Ectodermal cell (in vitro differentiated cells): ENCODE measurements at regions not wholly inside any gene's neighbourhood (a gene's known extent, or its start where the extent isn't known, plus 50 kb on each side); places are given as distances from the start of the nearest gene placed in this dataset.

Experiments
- H3K27ac ChIP-seq: 2 replicates; pipeline ENCODE4 v1.7.0; 2013; ENCODE audit warnings: mild to moderate bottlenecking, low read depth, low read length; ENCODE audit not compliant: insufficient read depth, poor library complexity, severe bottlenecking
- H3K27me3 ChIP-seq: 2 replicates; pipeline ENCODE4 v1.7.0; 2013; ENCODE audit warnings: mild to moderate bottlenecking, low read length; ENCODE audit not compliant: insufficient read depth, control insufficient read depth, poor library complexity, severe bottlenecking
- H3K36me3 ChIP-seq: one replicate; pipeline ENCODE4 v1.7.0; 2013; ENCODE audit warnings: low read length; ENCODE audit not compliant: control insufficient read depth, insufficient read depth
- H3K4me1 ChIP-seq: one replicate; pipeline ENCODE4 v1.7.0; 2013; ENCODE audit warnings: low read length; ENCODE audit not compliant: control insufficient read depth, insufficient read depth
- H3K4me3 ChIP-seq: 2 replicates; pipeline ENCODE4 v1.7.0; 2013; ENCODE audit warnings: low read depth, low read length, control low read depth; ENCODE audit not compliant: insufficient read depth
- H3K9me3 ChIP-seq: 2 replicates; pipeline ENCODE4 v1.7.0; 2013; ENCODE audit warnings: mild to moderate bottlenecking, low read length, moderate library complexity; ENCODE audit not compliant: control insufficient read depth
- WGBS, 2 experiments: methylation state at CpG; one replicate each; pipeline ENCODE4 v1.1.7; 2013; ENCODE audit warnings: missing lambda C conversion rate in 2 of 2; 5-methylcytosine and 5-hydroxymethylcytosine counted together

DNA sequence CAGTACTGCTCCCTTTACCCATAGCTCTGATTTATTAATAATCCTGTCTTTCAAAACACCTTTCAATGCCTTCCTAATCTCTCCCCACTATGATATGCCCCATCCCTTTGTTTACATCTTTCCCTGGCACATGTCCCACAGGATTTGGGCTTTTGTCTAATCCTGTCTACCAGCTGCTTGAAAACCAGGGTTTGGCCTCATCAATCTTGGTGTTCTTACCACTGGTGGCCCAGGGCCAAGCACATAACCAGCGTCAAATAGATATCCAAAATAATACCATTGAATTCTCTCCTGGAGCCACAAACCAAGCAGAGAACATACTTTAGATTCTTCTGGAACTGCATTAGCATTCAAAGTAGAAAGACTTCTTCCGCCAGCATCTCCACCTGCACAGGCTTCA lies 104.8 kb upstream of the PPP2R3A start:
- no peak overlapping the region for H3K4me3 ChIP-seq
- H3K27ac ChIP-seq = no peak overlapping the region
- no peaks in the 10 kb centered on the region for H3K36me3 ChIP-seq
- 87 to 93% methylated on average over 2 of the region's 2 CpGs for WGBS, 2 experiments
- no peaks in the 10 kb centered on the region for H3K27me3 ChIP-seq
- no peaks in the 10 kb centered on the region for H3K9me3 ChIP-seq
- H3K4me1 ChIP-seq = no peaks in the 10 kb centered on the region

DNA sequence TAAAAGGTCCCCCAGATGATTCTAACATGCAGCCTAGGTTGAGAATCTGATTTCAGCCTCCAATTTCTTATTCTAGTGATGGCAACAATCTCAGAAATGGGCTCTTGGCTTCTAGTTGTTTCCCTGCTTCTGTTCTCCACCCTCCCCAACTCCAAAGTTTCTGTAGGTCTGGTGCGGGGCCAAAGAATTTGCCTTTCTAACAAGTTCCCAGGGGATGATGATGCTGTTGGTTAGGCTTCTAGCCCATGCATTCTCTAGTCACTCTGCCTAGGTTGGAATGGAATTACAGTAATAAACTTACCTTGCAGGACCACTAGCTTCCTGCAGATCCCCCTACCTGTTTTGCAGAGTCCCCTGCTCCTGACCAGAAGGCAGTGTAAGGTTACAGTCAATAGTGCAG lies 103.2 kb upstream of the PPP2R3A start:
- H3K4me1 ChIP-seq = no peaks in the 10 kb centered on the region
- H3K27me3 ChIP-seq = no peaks in the 10 kb centered on the region
- H3K36me3 ChIP-seq = no peaks in the 10 kb centered on the region
- no peak overlapping the region for H3K4me3 ChIP-seq
- H3K27ac ChIP-seq = no peak overlapping the region
- 95 to 100% methylated on average over 1 of the region's 1 CpG for WGBS, 2 experiments
- H3K9me3 ChIP-seq = no peaks in the 10 kb centered on the region

- Histone ChIP-seq H3K27me3 (no peaks in the 10 kb centered on the region), H3K36me3 (no peaks in the 10 kb centered on the region), H3K4me3 (no peak overlapping the region), H3K9me3 (no peaks in the 10 kb centered on the region), H3K4me1 (no peaks in the 10 kb centered on the region), H3K27ac (no peak overlapping the region)
- 95 to 98% methylated on average over 1 of the region's 1 CpG for WGBS, 2 experiments
These were observed 101.5 kb upstream of the PPP2R3A start for GRCh38 chr3:135864060-135864459.

DNA sequence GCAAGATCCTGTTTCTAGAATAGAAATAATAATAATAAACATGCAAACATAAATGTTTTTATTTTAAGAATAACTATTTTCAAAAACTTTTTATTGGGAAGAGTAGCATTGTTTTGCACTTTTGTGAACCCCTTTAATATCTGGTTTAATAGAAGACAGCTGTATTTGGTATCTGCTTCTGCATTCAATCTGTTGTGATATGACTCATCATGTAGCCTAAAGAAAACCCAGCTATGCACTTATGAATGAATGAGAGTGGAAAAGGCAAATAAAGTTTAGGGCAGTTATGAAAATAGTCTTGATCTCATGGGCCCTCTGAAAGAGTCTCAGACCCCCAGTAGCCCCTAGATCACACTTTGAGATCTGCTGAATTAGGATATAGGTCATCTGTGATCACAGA lies 100.4 kb upstream of the PPP2R3A start:
- H3K4me3 ChIP-seq = no peak overlapping the region
- no peaks in the 10 kb centered on the region for H3K27me3 ChIP-seq
- no peak overlapping the region for H3K27ac ChIP-seq
- no peaks in the 10 kb centered on the region for H3K36me3 ChIP-seq
- no peaks in the 10 kb centered on the region for H3K9me3 ChIP-seq
- no peaks in the 10 kb centered on the region for H3K4me1 ChIP-seq

GRCh38 chr3:135865553-135865952 lies 100.0 kb upstream of the PPP2R3A start:
- Histone ChIP-seq H3K4me1 (no peaks in the 10 kb centered on the region), H3K27ac (no peak overlapping the region), H3K36me3 (no peaks in the 10 kb centered on the region), H3K4me3 (no peak overlapping the region), H3K9me3 (no peaks in the 10 kb centered on the region), H3K27me3 (no peaks in the 10 kb centered on the region)
- 96 to 100% methylated on average over 2 of the region's 2 CpGs for WGBS, 2 experiments

- Histone ChIP-seq H3K4me3 (no peak overlapping the region), H3K27me3 (no peaks in the 10 kb centered on the region), H3K36me3 (no peaks in the 10 kb centered on the region), H3K4me1 (no peaks in the 10 kb centered on the region), H3K27ac (no peak overlapping the region), H3K9me3 (no peaks in the 10 kb centered on the region)
- WGBS, 2 experiments = 93% methylated on average over 1 of the region's 1 CpG
These were observed 97.6 kb upstream of the PPP2R3A start for GRCh38 chr3:135867911-135868310.

- no peaks in the 10 kb centered on the region for H3K9me3 ChIP-seq
- H3K4me3 ChIP-seq = no peak overlapping the region
- H3K4me1 ChIP-seq = no peaks in the 10 kb centered on the region
- WGBS, 2 experiments = 97 to 98% methylated on average over 3 of the region's 3 CpGs
- H3K36me3 ChIP-seq = no peaks in the 10 kb centered on the region
- no peaks in the 10 kb centered on the region for H3K27me3 ChIP-seq
- no peak overlapping the region for H3K27ac ChIP-seq
These were observed 96.7 kb upstream of the PPP2R3A start for GRCh38 chr3:135868801-135869200.

DNA sequence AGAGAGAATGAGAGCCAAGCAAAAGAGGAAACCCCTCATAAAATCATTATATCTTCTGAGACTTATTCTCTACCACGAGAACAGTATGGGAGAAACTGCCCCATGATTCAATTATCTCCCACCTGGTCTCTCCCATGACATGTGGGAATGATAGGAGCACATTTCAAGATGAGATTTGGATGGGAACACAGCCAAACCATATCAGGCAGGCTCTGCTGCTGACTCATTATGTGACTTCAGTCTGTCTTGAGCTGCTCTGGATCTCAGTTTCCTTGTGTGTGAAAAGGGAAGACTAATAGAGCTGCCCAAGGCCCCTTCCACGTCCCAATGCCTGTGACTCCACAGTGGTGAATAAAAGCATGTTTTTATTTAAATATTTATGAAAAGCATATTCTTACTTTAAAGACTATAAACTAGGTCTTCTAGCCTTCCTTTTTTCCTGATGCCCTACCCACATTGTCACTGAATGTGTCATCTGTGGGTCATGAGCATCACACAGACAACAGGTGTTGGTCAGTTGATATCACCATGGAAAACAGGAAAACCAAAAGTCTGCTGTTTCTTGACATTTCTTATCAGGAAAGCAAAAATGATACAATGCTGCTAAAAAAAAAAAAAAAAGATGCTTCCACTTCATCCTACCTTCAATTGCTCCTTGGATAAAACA lies 96.0 kb upstream of the PPP2R3A start:
- Histone ChIP-seq H3K36me3 (no peaks in the 10 kb centered on the region), H3K4me3 (no peak overlapping the region), H3K9me3 (peaks cover 2% of the 10 kb centered on the region), H3K4me1 (no peaks in the 10 kb centered on the region), H3K27me3 (no peaks in the 10 kb centered on the region), H3K27ac (no peak overlapping the region)
- WGBS, 2 experiments = 94 to 100% methylated on average over 1 to 2 of the region's 2 CpGs

- Histone ChIP-seq H3K9me3 (peaks cover 2% of the 10 kb centered on the region), H3K27me3 (no peaks in the 10 kb centered on the region), H3K4me3 (no peak overlapping the region), H3K4me1 (no peaks in the 10 kb centered on the region), H3K36me3 (no peaks in the 10 kb centered on the region), H3K27ac (no peak overlapping the region)
- WGBS, 2 experiments = 91 to 93% methylated on average over 1 of the region's 1 CpG
These were observed 94.2 kb upstream of the PPP2R3A start for GRCh38 chr3:135871311-135871710.

DNA sequence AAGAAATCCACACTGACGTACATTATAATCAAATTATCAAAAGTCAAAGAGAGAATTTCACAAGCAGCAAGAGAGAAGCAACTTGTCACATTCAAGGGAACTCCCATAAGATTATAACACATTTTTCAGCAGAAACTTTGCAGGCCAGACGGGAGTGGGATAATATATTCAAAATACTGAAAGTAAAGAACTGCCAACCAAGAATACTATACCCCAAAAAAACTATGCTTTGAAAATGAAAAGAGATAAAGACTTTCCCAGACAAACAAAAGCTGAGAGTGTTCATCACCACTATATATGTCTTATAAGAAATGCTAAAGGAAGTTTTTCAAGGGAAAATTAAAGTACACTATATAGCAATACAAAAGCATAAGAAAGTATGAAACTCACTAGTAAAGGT lies 91.5 kb upstream of the PPP2R3A start:
- no peaks in the 10 kb centered on the region for H3K36me3 ChIP-seq
- H3K27me3 ChIP-seq = no peaks in the 10 kb centered on the region
- no peak overlapping the region for H3K4me3 ChIP-seq
- no peaks in the 10 kb centered on the region for H3K4me1 ChIP-seq
- 90 to 100% methylated on average over 1 of the region's 2 CpGs for WGBS, 2 experiments
- H3K9me3 ChIP-seq = peaks cover 2% of the 10 kb centered on the region
- H3K27ac ChIP-seq = no peak overlapping the region

GRCh38 chr3:135878501-135878900 lies 87.0 kb upstream of the PPP2R3A start:
- no peak overlapping the region for H3K4me3 ChIP-seq
- H3K9me3 ChIP-seq = peaks cover 2% of the 10 kb centered on the region
- H3K27me3 ChIP-seq = no peaks in the 10 kb centered on the region
- no peaks in the 10 kb centered on the region for H3K36me3 ChIP-seq
- no peaks in the 10 kb centered on the region for H3K4me1 ChIP-seq
- whole genome bisulfite sequencing, 2 experiments = 96 to 97% methylated on average over 3 of the region's 3 CpGs
- H3K27ac ChIP-seq = no peak overlapping the region
